ENCODE measurements at regions not wholly inside any gene's neighbourhood (a gene's known extent, or its start where the extent isn't known, plus 50 kb on each side); places are given as distances from the start of the nearest gene placed in this dataset.
"Not testable (repeated sequence)": the region's sequence is repeated elsewhere in the genome, so short reads cannot be mapped to it uniquely, and the experiment has no call there.

- DNase-seq (ENCODE audit: low spot score): no peak
- no peak for ATAC-seq
- H3K27me3 Mint-ChIP-seq: peaks cover 0 to 17% of the 10 kb centered on the region in 2 donors
- no peaks in the 10 kb centered on the region for H3K9me3 Mint-ChIP-seq
- peaks cover 8 to 11% of the 10 kb centered on the region in 2 donors for H3K4me1 Mint-ChIP-seq (ENCODE audit: low read depth in 2 of 2)
- no peak overlapping the region for H3K4me3 Mint-ChIP-seq
- H3K27ac Mint-ChIP-seq: no peak overlapping the region
- peaks cover 5% of the 10 kb centered on the region for H3K36me3 Mint-ChIP-seq
Measured at GRCh38 chrX:41019041-41019392, 66.2 kb upstream of the USP9X start.

DNA sequence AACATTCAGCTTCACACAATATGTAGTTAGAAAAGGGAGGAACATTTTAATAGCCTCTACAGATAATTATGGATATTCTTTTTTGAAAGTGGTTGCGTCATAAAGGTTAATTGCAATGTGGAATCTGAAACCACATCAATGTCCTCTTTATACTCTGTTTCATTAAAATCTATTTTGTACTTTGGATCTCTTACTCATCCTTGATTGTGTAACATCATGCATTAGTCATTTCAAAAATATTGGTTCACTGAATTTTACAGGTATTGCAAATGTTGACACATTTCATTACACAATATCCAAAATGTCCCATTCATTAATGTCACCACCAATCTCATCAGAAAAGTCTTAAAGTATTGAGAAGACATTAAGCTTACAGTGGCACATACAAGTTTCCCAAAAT is 62.7 kb upstream of the USP9X start:
- H3K9me3 Mint-ChIP-seq: no peaks in the 10 kb centered on the region
- peak overlapping the region in 1 of 2 donors; percentile 37 for H3K27ac Mint-ChIP-seq
- H3K4me3 Mint-ChIP-seq: no peak overlapping the region
- DNase-seq (ENCODE audit: low spot score) (no peak), ATAC-seq (peak in 1 of 2 donors; percentile 64)
- no peaks in the 10 kb centered on the region for H3K36me3 Mint-ChIP-seq
- peaks cover 0 to 14% of the 10 kb centered on the region in 2 donors for H3K27me3 Mint-ChIP-seq
- H3K4me1 Mint-ChIP-seq (ENCODE audit: low read depth in 2 of 2): peaks cover 0 to 6% of the 10 kb centered on the region in 2 donors

- H3K36me3 Mint-ChIP-seq: no peaks in the 10 kb centered on the region
- peak overlapping the region in 1 of 2 donors; percentile 37 for H3K27ac Mint-ChIP-seq
- no peaks in the 10 kb centered on the region for H3K9me3 Mint-ChIP-seq
- ATAC-seq (no peak), DNase-seq (ENCODE audit: low spot score) (no peak)
- peaks cover 0 to 14% of the 10 kb centered on the region in 2 donors for H3K27me3 Mint-ChIP-seq
- no peak overlapping the region for H3K4me3 Mint-ChIP-seq
- H3K4me1 Mint-ChIP-seq (ENCODE audit: low read depth in 2 of 2): peaks cover 0 to 6% of the 10 kb centered on the region in 2 donors
Measured at GRCh38 chrX:41023098-41023497, 62.1 kb upstream of the USP9X start.

- H3K9me3 Mint-ChIP-seq; DNase-seq (ENCODE audit: low spot score); H3K36me3 Mint-ChIP-seq; H3K27me3 Mint-ChIP-seq; H3K4me3 Mint-ChIP-seq; ATAC-seq; H3K27ac Mint-ChIP-seq; H3K4me1 Mint-ChIP-seq (ENCODE audit: low read depth in 2 of 2): not testable (repeated sequence)
Measured at GRCh38 chrX:41024335-41024734, 60.9 kb upstream of the USP9X start.

DNA sequence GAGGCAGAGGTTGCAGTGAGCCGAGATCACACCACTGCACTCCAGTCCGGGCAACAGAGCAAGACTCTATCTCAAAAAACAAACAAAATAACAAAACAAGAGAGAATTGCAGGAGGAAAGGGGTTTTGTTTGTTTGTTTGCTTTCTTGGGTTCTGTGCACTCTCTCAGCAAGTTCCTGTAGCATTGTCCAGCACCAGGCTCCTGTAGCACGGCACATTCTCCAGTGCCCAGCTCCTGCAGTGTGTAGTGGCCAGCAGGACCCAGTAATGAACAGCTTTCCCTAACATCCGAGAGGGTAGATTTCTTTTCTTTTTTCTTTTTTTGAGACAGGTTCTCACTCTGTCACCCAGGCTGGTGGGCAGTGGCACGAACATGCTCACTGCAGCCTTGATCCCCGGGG is 60.5 kb upstream of the USP9X start:
- Mint-ChIP-seq H3K36me3 (no peaks in the 10 kb centered on the region), H3K27ac (no peak overlapping the region), H3K4me3 (no peak overlapping the region), H3K4me1 (ENCODE audit: low read depth in 2 of 2) (peaks cover 0 to 6% of the 10 kb centered on the region in 2 donors), H3K9me3 (no peaks in the 10 kb centered on the region), H3K27me3 (peaks cover 0 to 7% of the 10 kb centered on the region in 2 donors)
- ATAC-seq (no peak), DNase-seq (ENCODE audit: low spot score) (no peak)

GRCh38 chrX:41025926-41026701 is 59.1 kb upstream of the USP9X start:
- Mint-ChIP-seq H3K27me3 (peaks cover 0 to 4% of the 10 kb centered on the region in 2 donors), H3K36me3 (no peaks in the 10 kb centered on the region), H3K27ac (no peak overlapping the region), H3K4me1 (ENCODE audit: low read depth in 2 of 2) (peaks cover 0 to 6% of the 10 kb centered on the region in 2 donors), H3K9me3 (no peaks in the 10 kb centered on the region), H3K4me3 (no peak overlapping the region)
- no peak for ATAC-seq
- no peak for DNase-seq (ENCODE audit: low spot score)

DNA sequence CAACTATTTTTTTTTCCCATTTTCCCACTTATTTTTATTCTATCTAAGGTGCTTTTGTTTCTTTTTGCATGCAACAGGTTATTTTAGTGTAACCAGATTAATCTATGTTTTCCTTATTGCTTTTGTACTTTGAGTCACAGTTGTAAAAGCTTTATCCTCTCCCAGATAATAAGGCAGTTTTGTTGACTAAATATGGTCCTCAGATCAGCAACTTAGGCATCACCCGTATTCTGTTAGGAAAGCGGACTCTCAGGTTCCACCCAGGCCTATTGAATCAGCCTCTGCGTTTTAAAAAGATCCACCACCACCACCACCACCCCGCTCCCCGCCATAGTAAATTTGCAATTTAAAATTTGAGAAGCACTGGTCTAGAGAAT is 58.6 kb upstream of the USP9X start:
- Mint-ChIP-seq H3K27me3 (peaks cover 0 to 7% of the 10 kb centered on the region in 2 donors), H3K9me3 (no peaks in the 10 kb centered on the region), H3K4me3 (no peak overlapping the region), H3K4me1 (ENCODE audit: low read depth in 2 of 2) (peaks cover 0 to 6% of the 10 kb centered on the region in 2 donors), H3K36me3 (no peaks in the 10 kb centered on the region), H3K27ac (no peak overlapping the region)
- no peak for ATAC-seq
- DNase-seq (ENCODE audit: low spot score): no peak

GRCh38 chrX:41029332-41029731 is 55.9 kb upstream of the USP9X start:
- no peaks in the 10 kb centered on the region for H3K9me3 Mint-ChIP-seq
- H3K4me3 Mint-ChIP-seq: no peak overlapping the region
- H3K4me1 Mint-ChIP-seq (ENCODE audit: low read depth in 2 of 2): no peaks in the 10 kb centered on the region
- peaks cover 0 to 14% of the 10 kb centered on the region in 2 donors for H3K27me3 Mint-ChIP-seq
- ATAC-seq (no peak), DNase-seq (ENCODE audit: low spot score) (no peak)
- no peak overlapping the region for H3K27ac Mint-ChIP-seq
- no peaks in the 10 kb centered on the region for H3K36me3 Mint-ChIP-seq

DNA sequence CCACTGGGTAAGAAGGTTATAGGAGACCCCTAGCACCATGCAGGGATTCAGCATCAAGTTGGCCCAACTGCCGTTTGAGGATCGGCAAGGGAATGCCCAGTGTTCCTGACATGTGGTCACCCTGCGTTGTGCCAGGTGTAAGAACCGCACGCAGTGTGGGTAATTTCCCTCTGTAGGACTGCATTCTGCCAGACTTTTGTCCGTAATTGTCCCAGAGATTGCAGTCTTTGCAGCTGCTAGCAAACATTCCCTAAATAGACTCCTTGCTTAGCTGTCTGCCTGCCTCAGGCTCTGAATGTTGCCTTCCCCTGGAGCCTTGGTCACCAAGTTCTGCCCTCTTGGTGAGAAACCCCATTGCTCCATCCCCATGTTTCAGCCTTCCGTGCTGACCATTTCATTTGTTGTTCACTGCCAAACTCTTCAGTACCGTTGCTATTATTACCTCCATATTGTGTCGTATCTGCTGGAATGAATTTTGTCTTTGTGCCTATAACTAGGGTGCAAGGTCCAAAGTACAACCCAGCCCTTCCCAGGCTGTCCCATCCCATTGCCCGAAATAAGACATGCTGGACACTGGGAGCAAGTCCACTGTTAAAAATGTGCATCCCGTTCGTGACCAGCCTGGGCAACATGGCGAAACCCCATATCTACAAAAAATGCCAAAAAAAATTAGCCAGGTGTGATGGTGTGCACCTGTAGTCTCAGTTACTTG is 53.8 kb upstream of the USP9X start:
- Mint-ChIP-seq H3K4me1 (ENCODE audit: low read depth in 2 of 2) (no peaks in the 10 kb centered on the region), H3K27me3 (peaks cover 0 to 10% of the 10 kb centered on the region in 2 donors), H3K27ac (no peak overlapping the region), H3K4me3 (no peak overlapping the region), H3K36me3 (no peaks in the 10 kb centered on the region), H3K9me3 (no peaks in the 10 kb centered on the region)
- ATAC-seq: no peak
- DNase-seq (ENCODE audit: low spot score): no peak

- no peak for DNase-seq (ENCODE audit: low spot score)
Measured at GRCh38 chrX:41033299-41033698, 51.9 kb upstream of the USP9X start.

DNA sequence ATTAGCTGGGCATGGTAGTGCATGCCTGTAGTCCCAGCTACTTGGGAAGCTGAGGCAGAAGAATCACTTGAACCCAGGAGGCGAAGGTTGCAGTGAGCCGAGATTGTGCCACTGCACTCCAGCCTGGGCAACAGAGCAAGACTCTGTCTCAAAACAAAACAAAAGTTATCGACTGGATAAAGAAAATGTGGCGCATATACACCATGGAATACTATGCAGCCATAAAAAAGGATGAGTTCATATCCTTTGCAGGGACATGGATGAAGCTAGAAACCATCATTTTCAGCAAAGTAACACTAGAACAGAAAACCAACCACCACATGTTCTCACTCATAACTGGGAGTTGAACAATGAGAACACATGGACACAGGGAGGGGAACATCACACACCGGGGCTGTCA is 50.3 kb upstream of the USP9X start:
- H3K27ac Mint-ChIP-seq; DNase-seq (ENCODE audit: low spot score); ATAC-seq; H3K4me3 Mint-ChIP-seq; H3K4me1 Mint-ChIP-seq (ENCODE audit: low read depth in 2 of 2); H3K36me3 Mint-ChIP-seq; H3K9me3 Mint-ChIP-seq: not testable (repeated sequence)
- peaks cover 0 to 16% of the 10 kb centered on the region in 2 donors for H3K27me3 Mint-ChIP-seq

More at GRCh38 chrX:41033299-41033698, 51.9 kb upstream of the USP9X start:
- Mint-ChIP-seq H3K4me1 (ENCODE audit: low read depth in 2 of 2) (no peaks in the 10 kb centered on the region), H3K4me3 (no peak overlapping the region), H3K36me3 (no peaks in the 10 kb centered on the region), H3K27ac (no peak overlapping the region), H3K9me3 (no peaks in the 10 kb centered on the region), H3K27me3 (peaks cover 0 to 12% of the 10 kb centered on the region in 2 donors)
- no peak for ATAC-seq
